H1 (cell line): ENCODE measurements at regions not wholly inside any gene's neighbourhood (a gene's known extent, or its start where the extent isn't known, plus 50 kb on each side); places are given as distances from the start of the nearest gene placed in this dataset.
A peak's percentile ranks its signal among the peaks of the same experiment; 100 is the strongest.
"Not testable (repeated sequence)": the region's sequence is repeated elsewhere in the genome, so short reads cannot be mapped to it uniquely, and the experiment has no call there.

Experiments used
- CTCF ChIA-PET: fragments of 300-600 bp; sonication (Branson Sonifier 250); formaldehyde crosslinking; loops from one replicate; lab custom pipeline; 2021; ENCODE audit not compliant: partially characterized antibody; lab: Charles Lee
- POLR2A ChIA-PET: fragments of 300-600 bp; sonication (Branson Sonifier 250); formaldehyde crosslinking; loops from one replicate; lab custom pipeline; 2021; ENCODE audit warnings: inconsistent platforms; ENCODE audit not compliant: partially characterized antibody; lab: Charles Lee
- DNase-seq, 2 experiments: peaks; one replicate each; pipeline versions ENCODE4 v3.0.0 to v3.0.0-alpha.2; 2010 to 2022; ENCODE audit warnings: low spot score in 2 of 2, low read depth in 1 of 2, mixed read lengths in 1 of 2
- FAIRE-seq: peaks from 2 replicates; lab custom pipeline; 2011; peaks lifted over from hg19 to GRCh38; lab: Jason Lieb, UNC
- H2AFZ ChIP-seq: 2 replicates; pipeline ENCODE4 v1.8.1; 2012; ENCODE audit warnings: low read length, inconsistent platforms
- H2AK5ac ChIP-seq: 2 replicates; pipeline ENCODE4 v1.6.1; 2013; ENCODE audit warnings: low read depth, low read length
- H2BK120ac ChIP-seq: replicated peaks from 2 replicates; pipeline ENCODE3; 2013; ENCODE audit warnings: low read depth, low read length, inconsistent platforms
- H2BK12ac ChIP-seq: 2 replicates; pipeline ENCODE4 v1.6.1; 2013; ENCODE audit warnings: low read depth, low read length
- H2BK15ac ChIP-seq: 2 replicates; pipeline ENCODE4 v1.6.1; 2013; ENCODE audit warnings: low read length
- H2BK20ac ChIP-seq: 2 replicates; pipeline ENCODE4 v1.6.1; 2013; ENCODE audit warnings: low read length
- H2BK5ac ChIP-seq: 2 replicates; pipeline ENCODE4 v1.6.1; 2013; ENCODE audit warnings: low read depth, low read length
- H3K14ac ChIP-seq: 2 replicates; pipeline ENCODE4 v1.6.1; 2013; ENCODE audit warnings: inconsistent platforms; ENCODE audit not compliant: insufficient read length
- H3K18ac ChIP-seq: 2 replicates; pipeline ENCODE4 v1.6.1; 2013; ENCODE audit warnings: low read length; ENCODE audit errors: extremely low read depth
- H3K23ac ChIP-seq: 2 replicates; pipeline ENCODE4 v1.6.1; 2013; ENCODE audit warnings: inconsistent platforms; ENCODE audit not compliant: insufficient read length
- H3K23me2 ChIP-seq: 2 replicates; pipeline ENCODE4 v1.6.1; 2013; ENCODE audit warnings: low read depth, low read length
- H3K27ac ChIP-seq: 2 replicates; pipeline ENCODE4 v1.6.1; 2011; ENCODE audit warnings: low read depth, low read length, inconsistent platforms
- H3K27me3 ChIP-seq, 4 experiments: replicated peaks in 1 of 4; 1 replicate in 1 of 4; 2 replicates in 3 of 4; pipeline versions ENCODE4 v1.6.1 to v1.8.1; 2011 to 2013; ENCODE audit warnings: low read length in 3 of 4, mild to moderate bottlenecking in 3 of 4, inconsistent platforms in 2 of 4, mixed read lengths in 2 of 4, moderate library complexity in 1 of 4; ENCODE audit not compliant: control insufficient read depth in 3 of 4, insufficient read depth in 3 of 4; ENCODE audit errors: extremely low read depth in 1 of 4
- H3K36me3 ChIP-seq, 4 experiments: 2 replicates each; pipeline versions ENCODE4 v1.6.1 to v1.8.1; 2011 to 2013; ENCODE audit warnings: mild to moderate bottlenecking in 4 of 4, low read length in 3 of 4, moderate library complexity in 2 of 4, control low read depth in 1 of 4, inconsistent platforms in 1 of 4; ENCODE audit not compliant: insufficient read depth in 4 of 4, control insufficient read depth in 2 of 4
- H3K4ac ChIP-seq: replicated peaks from 2 replicates; pipeline ENCODE3; 2013; ENCODE audit warnings: low read length, low read depth, mixed read lengths, inconsistent platforms; ENCODE audit not compliant: insufficient read length
- H3K4me1 ChIP-seq, 4 experiments: replicated peaks in 1 of 4; 1 replicate in 1 of 4; 2 replicates in 3 of 4; pipeline versions ENCODE4 v1.6.1 to v1.8.1; 2011 to 2013; ENCODE audit warnings: low read length in 3 of 4, inconsistent platforms in 2 of 4, mixed read lengths in 1 of 4; ENCODE audit not compliant: insufficient read depth in 4 of 4, control insufficient read depth in 3 of 4
- H3K4me2 ChIP-seq, 2 experiments: 2 replicates each; pipeline versions ENCODE4 v1.6.1 to v1.8.1; 2011 to 2013; ENCODE audit warnings: low read depth in 2 of 2, low read length in 2 of 2, control low read depth in 1 of 2, inconsistent platforms in 1 of 2, mild to moderate bottlenecking in 1 of 2; ENCODE audit not compliant: insufficient read depth in 1 of 2
- H3K4me3 ChIP-seq, 4 experiments: fragments of 200-600, 300-600 bp in 1 of 4; sonication (generic), shearing (Covaris generic), sonication (Bioruptor Twin) in 1 of 4; 2 replicates each; pipeline versions ENCODE4 v1.5.1 to v1.8.1; 2011 to 2016; ENCODE audit warnings: low read length in 4 of 4, low read depth in 3 of 4, control low read depth in 2 of 4, inconsistent platforms in 2 of 4, mild to moderate bottlenecking in 2 of 4, mixed read lengths in 1 of 4, moderate library complexity in 1 of 4; ENCODE audit not compliant: insufficient read depth in 2 of 4; ENCODE audit errors: extremely low read depth in 1 of 4
- H3K56ac ChIP-seq: replicated peaks from 2 replicates; pipeline ENCODE3; 2013; ENCODE audit warnings: low read depth, mild to moderate bottlenecking, mixed read lengths, low read length, inconsistent platforms; ENCODE audit not compliant: insufficient read length
- H3K79me1 ChIP-seq: 2 replicates; pipeline ENCODE4 v1.6.1; 2013; ENCODE audit warnings: low read depth, low read length, control low read depth
- H3K79me2 ChIP-seq, 2 experiments: 2 replicates each; pipeline versions ENCODE4 v1.6.1 to v1.8.1; 2012 to 2013; ENCODE audit warnings: low read length in 2 of 2, mild to moderate bottlenecking in 2 of 2, inconsistent platforms in 1 of 2; ENCODE audit not compliant: insufficient read depth in 2 of 2, control insufficient read depth in 1 of 2
- H3K9ac ChIP-seq, 4 experiments: replicated peaks in 1 of 4; 1 replicate in 1 of 4; 2 replicates in 3 of 4; pipeline versions ENCODE4 v1.6.1 to v1.8.1; 2011 to 2013; ENCODE audit warnings: low read depth in 3 of 4, low read length in 3 of 4, control low read depth in 2 of 4, mild to moderate bottlenecking in 2 of 4, moderate library complexity in 2 of 4, inconsistent platforms in 1 of 4; ENCODE audit errors: extremely low read depth in 1 of 4
- H3K9me3 ChIP-seq, 2 experiments: 2 replicates each; pipeline versions ENCODE4 v1.6.1 to v1.8.1; 2012 to 2013; ENCODE audit warnings: mild to moderate bottlenecking in 2 of 2, moderate library complexity in 2 of 2, control low read depth in 1 of 2, inconsistent platforms in 1 of 2, low read depth in 1 of 2, low read length in 1 of 2, mixed read lengths in 1 of 2; ENCODE audit not compliant: insufficient read depth in 2 of 2
- H4K20me1 ChIP-seq, 2 experiments: replicated peaks in 1 of 2; 2 replicates each; pipeline versions ENCODE3 to v1.8.1; 2011 to 2013; ENCODE audit warnings: inconsistent platforms in 2 of 2, low read length in 2 of 2, mild to moderate bottlenecking in 1 of 2; ENCODE audit not compliant: insufficient read depth in 2 of 2, control insufficient read depth in 1 of 2
- H4K5ac ChIP-seq: 2 replicates; pipeline ENCODE4 v1.6.1; 2013; ENCODE audit warnings: low read length, low read depth, mixed read lengths, inconsistent platforms; ENCODE audit not compliant: insufficient read length
- H4K8ac ChIP-seq: 2 replicates; pipeline ENCODE4 v1.8.0; 2013; ENCODE audit warnings: mild to moderate bottlenecking, moderate library complexity, low read length, inconsistent platforms; ENCODE audit not compliant: insufficient read depth; ENCODE audit errors: extremely low read depth
- H4K91ac ChIP-seq: replicated peaks from 2 replicates; pipeline ENCODE3; 2013; ENCODE audit warnings: low read length, mixed read lengths, inconsistent platforms; ENCODE audit not compliant: insufficient read length
- WGBS, 2 experiments: shearing (Covaris generic) in 1 of 2; methylation state at CpG; one replicate each; pipeline versions ENCODE4 v1.1.6 to v1.1.7; 2013 to 2015; ENCODE audit warnings: low lambda C conversion rate in 2 of 2, mixed read lengths in 2 of 2, inconsistent platforms in 1 of 2, low coverage in 1 of 2, missing lambda C conversion rate in 1 of 2; ENCODE audit not compliant: insufficient replicate concordance in 2 of 2, insufficient coverage in 1 of 2, insufficient read length in 1 of 2; ENCODE audit errors: extremely low coverage in 1 of 2, missing lambda C conversion rate in 1 of 2; 5-methylcytosine and 5-hydroxymethylcytosine counted together

- not testable (repeated sequence) for H4K20me1 ChIP-seq, H3K79me1 ChIP-seq, H4K8ac ChIP-seq, H3K9ac ChIP-seq, H3K23ac ChIP-seq, H3K4me3 ChIP-seq, H3K14ac ChIP-seq, H3K27me3 ChIP-seq, DNase-seq, FAIRE-seq, H3K9me3 ChIP-seq, H2AFZ ChIP-seq, H3K23me2 ChIP-seq
- Histone ChIP-seq H3K27ac (peak overlapping the region; percentile 22; the same call in 1 of the 2 replicates), H2BK20ac (peak overlapping the region; percentile 98), H3K4me2 (0 out of 4 replicates have a peak overlapping the region, but pooled peaks of 1 of the 2 experiments have one; percentile 30), H3K4ac (peak overlapping the region; percentile 97), H3K4me1 (peaks cover 4 to 22% (median 13%) of the 10 kb centered on the region in 4 experiments; a peak in 6 of 7 replicates), H2AK5ac (peak overlapping the region; percentile 96), H4K91ac (peak overlapping the region; percentile 92), H3K56ac (peak overlapping the region; percentile 71), H2BK12ac (peak overlapping the region; percentile 96), H2BK120ac (peak overlapping the region; percentile 100), H2BK5ac (peak overlapping the region; percentile 98), H3K79me2 (peaks cover 0 to 46% of the 10 kb centered on the region in 2 experiments; a peak in 2 of 4 replicates), H4K5ac (peak overlapping the region; percentile 60), H2BK15ac (peak overlapping the region; percentile 82; the same call in 1 of the 2 replicates), H3K18ac (peak overlapping the region; percentile 91), H3K36me3 (peaks cover 0 to 15% (median 0%) of the 10 kb centered on the region in 4 experiments; a peak in 2 of 8 replicates)
- ChIA-PET POLR2A (interaction anchor here (1.1 to 19.0 kb wide), 12 partner anchors 10 to 105 kb away, joined by 4 to 306 read pairs (median 8); no protein-coding TSS in a partner anchor), CTCF (interaction anchor here (0.6 to 10.7 kb wide), 6 partner anchors 12 to 108 kb away, joined by 3 to 100 read pairs (median 4); no protein-coding TSS in a partner anchor)
- WGBS, 2 experiments = 88% methylated on average over 7 of the region's 7 CpGs; no CpG with 5 or more reads in 1 of the 2 experiments
Measured at GRCh38 chr4:112750749-112751148, 113.8 kb downstream of the LARP7 start.
